ENCODE measurements at regions not wholly inside any gene's neighbourhood (a gene's known extent, or its start where the extent isn't known, plus 50 kb on each side); places are given as distances from the start of the nearest gene placed in this dataset.

GRCh38 chr10:109721453-109722064 lies 201.8 kb downstream of the XPNPEP1 start:
- no peak for ATAC-seq (ENCODE audit: low read depth in 2 of 2)
- no peak for DNase-seq
- H3K27me3 Mint-ChIP-seq = no peaks in the 10 kb centered on the region

GRCh38 chr10:109706026-109706560 lies 217.2 kb downstream of the XPNPEP1 start:
- Mint-ChIP-seq H3K36me3 (peaks cover 0 to 7% of the 10 kb centered on the region in 2 donors), H3K27ac (no peak overlapping the region), H3K4me3 (no peak overlapping the region), H3K27me3 (no peaks in the 10 kb centered on the region), H3K4me1 (no peaks in the 10 kb centered on the region), H3K9me3 (peaks cover 14 to 24% (median 16%) of the 10 kb centered on the region in 7 donors)
- DNase-seq = no peak
- ATAC-seq (ENCODE audit: low read depth in 2 of 2) = no peak

More at GRCh38 chr10:109721453-109722064, 201.8 kb downstream of the XPNPEP1 start:
- Mint-ChIP-seq H3K36me3 (no peaks in the 10 kb centered on the region), H3K27ac (no peak overlapping the region), H3K4me3 (no peak overlapping the region), H3K9me3 (peaks cover 0 to 4% (median 0%) of the 10 kb centered on the region in 7 donors), H3K4me1 (no peaks in the 10 kb centered on the region)

GRCh38 chr10:109701633-109702215 lies 221.6 kb downstream of the XPNPEP1 start:
- ATAC-seq (ENCODE audit: low read depth in 2 of 2) = no peak
- no peaks in the 10 kb centered on the region for H3K4me1 Mint-ChIP-seq
- DNase-seq = no peak
- H3K4me3 Mint-ChIP-seq = no peak overlapping the region
- H3K27me3 Mint-ChIP-seq = no peaks in the 10 kb centered on the region
- no peak overlapping the region for H3K27ac Mint-ChIP-seq
- no peaks in the 10 kb centered on the region for H3K36me3 Mint-ChIP-seq
- peaks cover 0 to 11% (median 5%) of the 10 kb centered on the region in 7 donors for H3K9me3 Mint-ChIP-seq

GRCh38 chr10:109698882-109699664 lies 224.2 kb downstream of the XPNPEP1 start:
- Mint-ChIP-seq H3K4me1 (no peaks in the 10 kb centered on the region), H3K27me3 (peaks cover 0 to 6% (median 5%) of the 10 kb centered on the region in 3 donors), H3K27ac (no peak overlapping the region), H3K9me3 (peaks cover 0 to 1% (median 0%) of the 10 kb centered on the region in 7 donors), H3K36me3 (no peaks in the 10 kb centered on the region), H3K4me3 (no peak overlapping the region)
- DNase-seq (no peak), ATAC-seq (ENCODE audit: low read depth in 2 of 2) (no peak)

GRCh38 chr10:109698086-109698485 lies 225.2 kb downstream of the XPNPEP1 start:
- no peaks in the 10 kb centered on the region for H3K4me1 Mint-ChIP-seq
- peaks cover 0 to 6% (median 5%) of the 10 kb centered on the region in 3 donors for H3K27me3 Mint-ChIP-seq
- H3K4me3 Mint-ChIP-seq = no peak overlapping the region
- no peak overlapping the region for H3K27ac Mint-ChIP-seq
- peaks cover 0 to 1% (median 0%) of the 10 kb centered on the region in 7 donors for H3K9me3 Mint-ChIP-seq
- no peak for DNase-seq
- H3K36me3 Mint-ChIP-seq = no peaks in the 10 kb centered on the region
- no peak for ATAC-seq (ENCODE audit: low read depth in 2 of 2)

GRCh38 chr10:109696981-109697775 lies 226.1 kb downstream of the XPNPEP1 start:
- Mint-ChIP-seq H3K4me1 (no peaks in the 10 kb centered on the region), H3K36me3 (no peaks in the 10 kb centered on the region), H3K4me3 (no peak overlapping the region), H3K27ac (no peak overlapping the region), H3K27me3 (peaks cover 0 to 6% (median 5%) of the 10 kb centered on the region in 3 donors), H3K9me3 (peaks cover 0 to 2% (median 0%) of the 10 kb centered on the region in 7 donors)
- no peak for DNase-seq
- no peak for ATAC-seq (ENCODE audit: low read depth in 2 of 2)

- Mint-ChIP-seq H3K36me3 (no peaks in the 10 kb centered on the region), H3K27ac (no peak overlapping the region), H3K4me1 (no peaks in the 10 kb centered on the region), H3K9me3 (peaks cover 0 to 4% (median 0%) of the 10 kb centered on the region in 7 donors), H3K4me3 (no peak overlapping the region), H3K27me3 (peaks cover 0 to 6% (median 5%) of the 10 kb centered on the region in 3 donors)
- no peak for DNase-seq
- no peak for ATAC-seq (ENCODE audit: low read depth in 2 of 2)
Observed at GRCh38 chr10:109696462-109696861, 226.8 kb downstream of the XPNPEP1 start.

GRCh38 chr10:109695988-109696387 lies 227.3 kb downstream of the XPNPEP1 start:
- H3K27ac Mint-ChIP-seq = no peak overlapping the region
- no peak overlapping the region for H3K4me3 Mint-ChIP-seq
- H3K27me3 Mint-ChIP-seq = peaks cover 0 to 6% (median 5%) of the 10 kb centered on the region in 3 donors
- DNase-seq = no peak
- no peaks in the 10 kb centered on the region for H3K4me1 Mint-ChIP-seq
- H3K36me3 Mint-ChIP-seq = no peaks in the 10 kb centered on the region
- ATAC-seq (ENCODE audit: low read depth in 2 of 2) = no peak
- peaks cover 0 to 4% (median 0%) of the 10 kb centered on the region in 7 donors for H3K9me3 Mint-ChIP-seq

- Mint-ChIP-seq H3K27me3 (peaks cover 0 to 10% (median 5%) of the 10 kb centered on the region in 3 donors), H3K4me3 (no peak overlapping the region), H3K36me3 (peaks cover 7 to 9% of the 10 kb centered on the region in 2 donors), H3K4me1 (no peaks in the 10 kb centered on the region), H3K27ac (no peak overlapping the region), H3K9me3 (peaks cover 4 to 15% (median 10%) of the 10 kb centered on the region in 7 donors)
- ATAC-seq (ENCODE audit: low read depth in 2 of 2) (no peak), DNase-seq (no peak)
Observed at GRCh38 chr10:109689785-109690184, 233.5 kb downstream of the XPNPEP1 start.

GRCh38 chr10:109679478-109679877 lies 243.8 kb downstream of the XPNPEP1 start:
- H3K4me3 Mint-ChIP-seq = no peak overlapping the region
- H3K36me3 Mint-ChIP-seq = no peaks in the 10 kb centered on the region
- no peaks in the 10 kb centered on the region for H3K4me1 Mint-ChIP-seq

GRCh38 chr10:109678857-109679256 lies 244.5 kb downstream of the XPNPEP1 start:
- H3K27ac Mint-ChIP-seq = no peak overlapping the region
- H3K36me3 Mint-ChIP-seq = no peaks in the 10 kb centered on the region
- no peaks in the 10 kb centered on the region for H3K27me3 Mint-ChIP-seq
- H3K9me3 Mint-ChIP-seq = peaks cover 0 to 7% (median 0%) of the 10 kb centered on the region in 7 donors
- ATAC-seq (ENCODE audit: low read depth in 2 of 2) = no peak
- no peak for DNase-seq
- no peak overlapping the region for H3K4me3 Mint-ChIP-seq
- no peaks in the 10 kb centered on the region for H3K4me1 Mint-ChIP-seq

More at GRCh38 chr10:109679478-109679877, 243.8 kb downstream of the XPNPEP1 start:
- H3K27me3 Mint-ChIP-seq = no peaks in the 10 kb centered on the region
- DNase-seq (no peak), ATAC-seq (ENCODE audit: low read depth in 2 of 2) (no peak)
- H3K27ac Mint-ChIP-seq = no peak overlapping the region
- peaks cover 0 to 7% (median under 1%) of the 10 kb centered on the region in 7 donors for H3K9me3 Mint-ChIP-seq

- H3K4me3 Mint-ChIP-seq = no peak overlapping the region
- H3K4me1 Mint-ChIP-seq = no peaks in the 10 kb centered on the region
Observed at GRCh38 chr10:109676703-109677102, 246.6 kb downstream of the XPNPEP1 start.

GRCh38 chr10:109668703-109669102 lies 254.6 kb downstream of the XPNPEP1 start:
- Mint-ChIP-seq H3K9me3 (peaks cover 0 to 9% (median 4%) of the 10 kb centered on the region in 7 donors), H3K4me1 (no peaks in the 10 kb centered on the region), H3K27me3 (no peaks in the 10 kb centered on the region), H3K4me3 (no peak overlapping the region), H3K36me3 (no peaks in the 10 kb centered on the region), H3K27ac (peak overlapping the region in 1 of 6 donors; percentile 75)
- ATAC-seq (ENCODE audit: low read depth in 2 of 2) (no peak), DNase-seq (no peak)

More at GRCh38 chr10:109676703-109677102, 246.6 kb downstream of the XPNPEP1 start:
- H3K27me3 Mint-ChIP-seq = no peaks in the 10 kb centered on the region
- no peak overlapping the region for H3K27ac Mint-ChIP-seq
- peaks cover 0 to 5% (median 0%) of the 10 kb centered on the region in 7 donors for H3K9me3 Mint-ChIP-seq
- ATAC-seq (ENCODE audit: low read depth in 2 of 2) (no peak), DNase-seq (no peak)
- H3K36me3 Mint-ChIP-seq = no peaks in the 10 kb centered on the region

Data from naive B cell (primary cell).